ENCODE measurements at regions not wholly inside any gene's neighbourhood (a gene's known extent, or its start where the extent isn't known, plus 50 kb on each side); places are given as distances from the start of the nearest gene placed in this dataset.
A peak's percentile ranks its signal among the peaks of the same experiment; 100 is the strongest.

DNA sequence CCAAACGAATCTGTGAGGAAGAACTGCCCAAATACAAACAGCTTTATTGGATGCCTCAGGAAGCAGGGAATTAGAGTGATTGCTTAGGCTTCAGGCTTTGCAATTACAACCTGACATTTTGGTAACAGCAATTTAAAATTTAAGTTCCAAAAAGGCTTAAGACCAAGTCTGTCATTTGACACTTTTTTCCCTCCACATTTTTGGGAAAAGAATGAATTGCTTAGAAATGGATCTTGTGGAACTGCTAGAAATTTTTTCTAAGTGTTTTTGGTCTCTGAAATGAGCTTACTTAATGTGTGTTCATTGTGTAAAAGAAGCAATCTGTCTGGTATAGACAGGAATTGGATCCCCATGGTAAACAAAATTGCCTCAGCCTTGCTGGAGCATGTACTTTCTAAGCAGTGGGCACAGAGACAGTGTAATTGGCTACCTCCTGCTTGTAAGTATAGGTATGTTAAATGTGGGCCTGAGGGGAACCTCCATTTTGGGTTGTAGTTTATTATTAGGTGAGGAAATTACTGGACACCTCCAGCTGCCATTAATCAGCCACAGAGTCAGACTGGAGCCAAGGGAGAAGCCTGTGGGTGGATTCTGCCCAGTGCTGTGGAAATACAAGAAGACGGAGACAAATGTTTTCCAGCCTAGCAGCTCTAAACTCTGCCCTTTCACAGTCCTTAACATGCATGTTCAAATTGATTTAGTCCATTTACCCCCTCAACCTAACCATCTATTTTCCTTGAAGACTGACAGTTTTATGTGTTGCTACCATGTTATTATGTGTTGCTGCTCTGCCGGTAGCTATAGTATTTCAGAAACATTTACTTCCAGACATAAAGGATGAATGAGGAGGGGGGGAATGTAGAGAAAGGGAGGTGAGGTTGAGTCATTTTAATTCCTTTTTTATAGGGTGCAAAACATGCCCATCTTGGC lies 473.0 kb downstream of the SPRY1 start:
- H3K27ac ChIP-seq: no peak overlapping the region
- intact Hi-C loops (cut with DNase I; ENCODE audit: low total_unique reads): no loop called here
- 79 to 94% (median 82%) methylated on average over 3 of the region's 3 CpGs for WGBS, 5 donors

DNA sequence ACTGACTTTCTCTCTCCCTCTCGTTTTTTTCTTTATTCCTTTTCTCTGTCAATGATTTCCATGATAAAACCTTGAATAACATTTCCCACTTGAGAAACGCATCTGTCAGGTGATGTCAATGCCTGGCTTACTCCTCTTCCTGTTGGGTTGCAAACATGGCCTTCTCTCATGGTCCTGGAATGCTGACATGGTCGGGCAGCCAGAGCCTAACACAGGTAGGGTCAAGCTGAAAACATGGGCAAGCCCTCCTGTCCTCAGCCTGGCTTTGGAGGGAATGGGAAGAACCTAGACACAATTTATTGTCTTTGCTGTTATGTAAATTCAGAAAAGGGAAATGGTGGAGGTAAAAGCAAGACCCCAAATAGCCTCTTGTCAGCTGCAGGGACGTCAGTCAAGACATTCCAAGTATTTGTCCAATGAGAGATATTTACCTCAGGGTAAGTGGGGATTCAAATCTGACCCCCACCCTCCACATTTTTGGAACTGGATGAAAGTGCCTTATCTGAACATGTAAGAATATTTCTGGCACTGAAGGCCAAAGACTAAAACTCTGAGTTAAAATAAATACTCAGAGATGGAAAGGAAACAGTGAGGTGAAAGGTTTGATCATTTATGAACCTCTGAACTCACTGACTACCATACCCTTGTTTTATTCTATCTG lies 473.8 kb downstream of the SPRY1 start:
- TF ChIP-seq CTCF (IDR thresholded peaks at IDR 0.05 in 8 of 11, conservative IDR thresholded peaks at IDR 0.05 in 3 of 11) (no peak), POLR2AphosphoS5 (IDR thresholded peaks at IDR 0.05) (no peak), POLR2A (IDR thresholded peaks at IDR 0.05) (no peak)
- no peaks in the 10 kb centered on the region for H3K4me1 ChIP-seq
- DNase-seq: no peak
- H3K4me3 ChIP-seq: no peak overlapping the region
- no peaks in the 10 kb centered on the region for H3K36me3 ChIP-seq
- intact Hi-C loops (cut with DNase I; ENCODE audit: low total_unique reads): no loop called here
- no peaks in the 10 kb centered on the region for H3K27me3 ChIP-seq (replicated peaks in 1 of 7)
- H3K27ac ChIP-seq: peak overlapping the region in 3 of 8 donors; percentile 12 to 35 (median 22)
- 40 to 56% (median 49%) methylated on average over 4 of the region's 4 CpGs for WGBS, 5 donors
- H3K9me3 ChIP-seq: peaks cover 0 to 6% (median 0%) of the 10 kb centered on the region in 8 donors

More for the DNA sequence above, 473.0 kb downstream of the SPRY1 start:
- Histone ChIP-seq H3K36me3 (no peaks in the 10 kb centered on the region), H3K4me3 (no peak overlapping the region), H3K4me1 (no peaks in the 10 kb centered on the region), H3K9me3 (peaks cover 0 to 6% (median 0%) of the 10 kb centered on the region in 8 donors), H3K27me3 (replicated peaks in 1 of 7) (no peaks in the 10 kb centered on the region)
- TF ChIP-seq POLR2A (IDR thresholded peaks at IDR 0.05) (no peak), POLR2AphosphoS5 (IDR thresholded peaks at IDR 0.05) (no peak), CTCF (IDR thresholded peaks at IDR 0.05 in 8 of 11, conservative IDR thresholded peaks at IDR 0.05 in 3 of 11) (no peak)
- DNase-seq: no peak

- intact Hi-C loops (cut with DNase I; ENCODE audit: low total_unique reads): no loop called here
- Histone ChIP-seq H3K4me3 (no peak overlapping the region), H3K27ac (no peak overlapping the region), H3K9me3 (peaks cover 0 to 6% (median 0%) of the 10 kb centered on the region in 8 donors), H3K4me1 (no peaks in the 10 kb centered on the region), H3K27me3 (replicated peaks in 1 of 7) (no peaks in the 10 kb centered on the region), H3K36me3 (no peaks in the 10 kb centered on the region)
- DNase-seq: no peak
- 76 to 85% (median 80%) methylated on average over 6 of the region's 6 CpGs for WGBS, 5 donors
- TF ChIP-seq POLR2A (IDR thresholded peaks at IDR 0.05): no peak
Measured at GRCh38 chr4:123871341-123871740, 474.7 kb downstream of the SPRY1 start.

- H3K36me3 ChIP-seq: no peaks in the 10 kb centered on the region
Measured at GRCh38 chr4:123874063-123874462, 477.5 kb downstream of the SPRY1 start.

More at GRCh38 chr4:123874063-123874462, 477.5 kb downstream of the SPRY1 start:
- TF ChIP-seq POLR2AphosphoS5 (IDR thresholded peaks at IDR 0.05): no peak
- no peak for TF ChIP-seq POLR2A (IDR thresholded peaks at IDR 0.05)
- TF ChIP-seq CTCF (IDR thresholded peaks at IDR 0.05 in 8 of 11, conservative IDR thresholded peaks at IDR 0.05 in 3 of 11): no peak
- H3K27ac ChIP-seq: no peak overlapping the region
- no peaks in the 10 kb centered on the region for H3K9me3 ChIP-seq
- DNase-seq: no peak
- 80 to 86% (median 84%) methylated on average over 1 of the region's 1 CpG for WGBS, 5 donors
- no peaks in the 10 kb centered on the region for H3K4me1 ChIP-seq
- H3K4me3 ChIP-seq: no peak overlapping the region
- intact Hi-C loops (cut with DNase I; ENCODE audit: low total_unique reads): no loop called here
- no peaks in the 10 kb centered on the region for H3K27me3 ChIP-seq (replicated peaks in 1 of 7)
